Astrocyte (in vitro differentiated cells and primary cell): ENCODE measurements at regions not wholly inside any gene's neighbourhood (a gene's known extent, or its start where the extent isn't known, plus 50 kb on each side); places are given as distances from the start of the nearest gene placed in this dataset.

Experiments used
- EZH2 ChIP-seq: IDR thresholded peaks from 2 replicates; pipeline ENCODE4 v1.6.1; 2012; ENCODE audit warnings: mild to moderate bottlenecking, low read length, inconsistent platforms; ENCODE audit not compliant: insufficient read depth
- TF ChIP-seq, protein P1 (sequence below): IDR thresholded peaks from 2 replicates; pipeline ENCODE4 v1.5.1; 2011; ENCODE audit warnings: low read depth, mild to moderate bottlenecking, inconsistent platforms, low read length, moderate library complexity; ENCODE audit not compliant: insufficient read depth

DNA sequence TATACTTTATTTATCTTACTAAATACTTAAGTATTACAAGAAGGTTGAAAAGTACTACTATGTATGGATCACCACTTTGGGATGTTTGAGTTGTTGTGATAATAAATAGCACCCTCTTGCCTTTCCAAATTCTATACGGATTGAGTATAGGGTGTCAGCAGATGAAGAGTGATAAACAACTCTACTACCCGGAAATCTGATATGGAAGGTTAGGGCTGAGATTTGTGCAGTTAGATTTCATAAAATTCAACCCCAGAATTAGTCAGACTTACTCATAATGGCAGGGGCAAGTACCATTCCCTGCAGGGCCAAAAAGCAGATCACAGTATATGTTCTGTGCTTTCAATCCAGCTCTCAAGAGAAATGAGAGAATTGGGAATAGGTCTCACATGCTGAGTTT lies 1008.9 kb upstream of the PCDH7 start:
- TF ChIP-seq, protein P1, sequence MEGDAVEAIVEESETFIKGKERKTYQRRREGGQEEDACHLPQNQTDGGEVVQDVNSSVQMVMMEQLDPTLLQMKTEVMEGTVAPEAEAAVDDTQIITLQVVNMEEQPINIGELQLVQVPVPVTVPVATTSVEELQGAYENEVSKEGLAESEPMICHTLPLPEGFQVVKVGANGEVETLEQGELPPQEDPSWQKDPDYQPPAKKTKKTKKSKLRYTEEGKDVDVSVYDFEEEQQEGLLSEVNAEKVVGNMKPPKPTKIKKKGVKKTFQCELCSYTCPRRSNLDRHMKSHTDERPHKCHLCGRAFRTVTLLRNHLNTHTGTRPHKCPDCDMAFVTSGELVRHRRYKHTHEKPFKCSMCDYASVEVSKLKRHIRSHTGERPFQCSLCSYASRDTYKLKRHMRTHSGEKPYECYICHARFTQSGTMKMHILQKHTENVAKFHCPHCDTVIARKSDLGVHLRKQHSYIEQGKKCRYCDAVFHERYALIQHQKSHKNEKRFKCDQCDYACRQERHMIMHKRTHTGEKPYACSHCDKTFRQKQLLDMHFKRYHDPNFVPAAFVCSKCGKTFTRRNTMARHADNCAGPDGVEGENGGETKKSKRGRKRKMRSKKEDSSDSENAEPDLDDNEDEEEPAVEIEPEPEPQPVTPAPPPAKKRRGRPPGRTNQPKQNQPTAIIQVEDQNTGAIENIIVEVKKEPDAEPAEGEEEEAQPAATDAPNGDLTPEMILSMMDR, result no peak
- TF ChIP-seq EZH2, result no peak
